ENCODE measurements at regions not wholly inside any gene's neighbourhood (a gene's known extent, or its start where the extent isn't known, plus 50 kb on each side); places are given as distances from the start of the nearest gene placed in this dataset.

- TF ChIP-seq ZNF622 (IDR thresholded peaks at IDR 0.05): no peak
- no peak for TF ChIP-seq EP300 (IDR thresholded peaks at IDR 0.05; ENCODE audit: borderline replicate concordance in 1 of 2, control insufficient read depth in 1 of 2, low read depth in 2 of 2, low read length in 2 of 2)
- no peak for TF ChIP-seq HDGF (IDR thresholded peaks at IDR 0.05)
- no peak for TF ChIP-seq NFXL1 (IDR thresholded peaks at IDR 0.05; ENCODE audit: borderline replicate concordance)
- TF ChIP-seq MXI1 (IDR thresholded peaks at IDR 0.05; ENCODE audit: low read depth, low read length): no peak
These were observed 145.6 kb downstream of the WT1 start for GRCh38 chr11:32289701-32290100.

Measured in GM12878 (cell line).